ENCODE measurements at regions not wholly inside any gene's neighbourhood (a gene's known extent, or its start where the extent isn't known, plus 50 kb on each side); places are given as distances from the start of the nearest gene placed in this dataset.

GRCh38 chr1:30506291-30507015, 216.9 kb downstream of the MATN1 start:
- Histone ChIP-seq H3K9me3 (ENCODE audit: low read depth) (no peaks in the 10 kb centered on the region), H3F3A (ENCODE audit: low read depth) (no peaks in the 10 kb centered on the region), H3K4me2 (no peak overlapping the region), H3K79me2 (ENCODE audit: low read depth) (no peaks in the 10 kb centered on the region), H3K4me3 (no peak overlapping the region), H3K27me3 (no peaks in the 10 kb centered on the region), H4K20me1 (ENCODE audit: low read depth) (no peaks in the 10 kb centered on the region), H3K27ac (no peak overlapping the region), H3K9ac (no peak overlapping the region), H2AFZ (replicated peaks) (peak overlapping the region; percentile 92), H3K4me1 (peaks cover 5% of the 10 kb centered on the region), H3K36me3 (no peaks in the 10 kb centered on the region)
- Mint-ChIP-seq H3K27ac (peak overlapping the region; percentile 92), H3K36me3 (no peaks in the 10 kb centered on the region), H3K4me3 (peak overlapping the region; percentile 49), H3K27me3 (ENCODE audit: insufficient read depth, low read depth) (peaks cover 9% of the 10 kb centered on the region), H3K4me1 (peaks cover 4% of the 10 kb centered on the region), H3K9me3 (no peaks in the 10 kb centered on the region)
- no peak for DNase-seq (ENCODE audit: low spot score)
- TF ChIP-seq EZH2 (IDR thresholded peaks at IDR 0.05) (no peak), EZH2phosphoT487 (IDR thresholded peaks at IDR 0.05) (no peak), CTCF (IDR thresholded peaks at IDR 0.05) (no peak)

- Mint-ChIP-seq H3K4me3 (peak overlapping the region; percentile 49), H3K36me3 (no peaks in the 10 kb centered on the region), H3K27ac (peak overlapping the region; percentile 92), H3K27me3 (ENCODE audit: insufficient read depth, low read depth) (peaks cover 8% of the 10 kb centered on the region), H3K4me1 (peaks cover 4% of the 10 kb centered on the region), H3K9me3 (no peaks in the 10 kb centered on the region)
- Histone ChIP-seq H4K20me1 (ENCODE audit: low read depth) (no peaks in the 10 kb centered on the region), H3K27ac (no peak overlapping the region), H3K36me3 (no peaks in the 10 kb centered on the region), H3K9me3 (ENCODE audit: low read depth) (no peaks in the 10 kb centered on the region), H3K4me3 (no peak overlapping the region), H2AFZ (replicated peaks) (peak overlapping the region; percentile 92), H3K4me1 (peaks cover 5% of the 10 kb centered on the region), H3K79me2 (ENCODE audit: low read depth) (no peaks in the 10 kb centered on the region), H3K27me3 (no peaks in the 10 kb centered on the region), H3F3A (ENCODE audit: low read depth) (no peaks in the 10 kb centered on the region), H3K9ac (no peak overlapping the region), H3K4me2 (no peak overlapping the region)
- DNase-seq (ENCODE audit: low spot score) = no peak
- TF ChIP-seq CTCF (IDR thresholded peaks at IDR 0.05) = no peak
- TF ChIP-seq EZH2phosphoT487 (IDR thresholded peaks at IDR 0.05) = no peak
- TF ChIP-seq EZH2 (IDR thresholded peaks at IDR 0.05) = no peak
Observed at GRCh38 chr1:30505853-30506252, 217.5 kb downstream of the MATN1 start.

GRCh38 chr1:30492451-30492850, 230.9 kb downstream of the MATN1 start:
- Histone ChIP-seq H2AFZ (replicated peaks) (no peak overlapping the region), H3K27me3 (no peaks in the 10 kb centered on the region), H3K4me1 (no peaks in the 10 kb centered on the region), H3K9ac (no peak overlapping the region), H4K20me1 (ENCODE audit: low read depth) (no peaks in the 10 kb centered on the region), H3K79me2 (ENCODE audit: low read depth) (no peaks in the 10 kb centered on the region), H3K36me3 (no peaks in the 10 kb centered on the region), H3K4me3 (no peak overlapping the region), H3K27ac (no peak overlapping the region), H3K4me2 (no peak overlapping the region), H3K9me3 (ENCODE audit: low read depth) (no peaks in the 10 kb centered on the region), H3F3A (ENCODE audit: low read depth) (no peaks in the 10 kb centered on the region)
- H3K9me3 Mint-ChIP-seq = peaks cover 12% of the 10 kb centered on the region
- H3K27me3 Mint-ChIP-seq (ENCODE audit: insufficient read depth, low read depth) = peaks cover 2% of the 10 kb centered on the region
- no peaks in the 10 kb centered on the region for H3K4me1 Mint-ChIP-seq
- TF ChIP-seq EZH2phosphoT487 (IDR thresholded peaks at IDR 0.05) (no peak), CTCF (IDR thresholded peaks at IDR 0.05) (no peak), EZH2 (IDR thresholded peaks at IDR 0.05) (no peak)
- H3K27ac Mint-ChIP-seq = no peak overlapping the region
- H3K4me3 Mint-ChIP-seq = no peak overlapping the region
- no peaks in the 10 kb centered on the region for H3K36me3 Mint-ChIP-seq
- no peak for DNase-seq (ENCODE audit: low spot score)

Measured in neural progenitor cell (in vitro differentiated cells).